ENCODE measurements at regions not wholly inside any gene's neighbourhood (a gene's known extent, or its start where the extent isn't known, plus 50 kb on each side); places are given as distances from the start of the nearest gene placed in this dataset.

DNA sequence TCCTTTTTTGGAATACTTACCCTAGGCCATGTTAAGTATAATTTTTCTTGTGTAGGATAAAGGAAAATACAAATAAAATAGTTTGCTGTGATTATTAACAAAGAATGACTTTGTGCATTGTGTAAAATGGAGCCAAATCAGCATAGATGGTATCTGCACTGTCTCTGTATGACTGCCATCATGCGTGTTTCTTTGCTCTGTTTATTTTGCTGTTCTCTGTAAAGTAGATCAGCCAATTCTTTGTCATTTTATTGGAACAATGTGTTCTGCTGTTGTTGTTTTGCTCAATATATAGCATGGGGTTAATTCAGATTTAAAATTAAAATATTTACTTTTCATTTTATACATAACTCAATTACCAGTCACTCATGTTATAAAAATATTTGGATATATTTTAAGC, 181.3 kb upstream of the UBE2E3 start:
- Histone ChIP-seq H3F3A (ENCODE audit: insufficient read depth, low read depth) (no peaks in the 10 kb centered on the region), H3K79me2 (ENCODE audit: low read depth) (no peaks in the 10 kb centered on the region), H3K4me2 (no peak overlapping the region), H3K9me2 (ENCODE audit: insufficient read depth) (no peaks in the 10 kb centered on the region; the same call in 1 of the 2 replicates), H4K20me1 (ENCODE audit: insufficient read depth) (no peaks in the 10 kb centered on the region), H2AFZ (no peak overlapping the region), H3K36me3 (ENCODE audit: low read depth) (no peaks in the 10 kb centered on the region), H3K4me3 (no peak overlapping the region), H3K4me1 (replicated peaks; ENCODE audit: insufficient read depth) (no peaks in the 10 kb centered on the region), H3K9me3 (ENCODE audit: insufficient read depth, low read depth) (no peaks in the 10 kb centered on the region), H3K27ac (no peak overlapping the region), H3K27me3 (ENCODE audit: insufficient read depth, low read depth) (no peaks in the 10 kb centered on the region)
- DNase-seq, result no peak
- no TSS peak for BruUV-seq (replicated peaks)
- intact Hi-C loops (cut with micrococcal nuclease; ENCODE audit: unreplicated experiment), result no loop called here
- TF ChIP-seq, protein P1, sequence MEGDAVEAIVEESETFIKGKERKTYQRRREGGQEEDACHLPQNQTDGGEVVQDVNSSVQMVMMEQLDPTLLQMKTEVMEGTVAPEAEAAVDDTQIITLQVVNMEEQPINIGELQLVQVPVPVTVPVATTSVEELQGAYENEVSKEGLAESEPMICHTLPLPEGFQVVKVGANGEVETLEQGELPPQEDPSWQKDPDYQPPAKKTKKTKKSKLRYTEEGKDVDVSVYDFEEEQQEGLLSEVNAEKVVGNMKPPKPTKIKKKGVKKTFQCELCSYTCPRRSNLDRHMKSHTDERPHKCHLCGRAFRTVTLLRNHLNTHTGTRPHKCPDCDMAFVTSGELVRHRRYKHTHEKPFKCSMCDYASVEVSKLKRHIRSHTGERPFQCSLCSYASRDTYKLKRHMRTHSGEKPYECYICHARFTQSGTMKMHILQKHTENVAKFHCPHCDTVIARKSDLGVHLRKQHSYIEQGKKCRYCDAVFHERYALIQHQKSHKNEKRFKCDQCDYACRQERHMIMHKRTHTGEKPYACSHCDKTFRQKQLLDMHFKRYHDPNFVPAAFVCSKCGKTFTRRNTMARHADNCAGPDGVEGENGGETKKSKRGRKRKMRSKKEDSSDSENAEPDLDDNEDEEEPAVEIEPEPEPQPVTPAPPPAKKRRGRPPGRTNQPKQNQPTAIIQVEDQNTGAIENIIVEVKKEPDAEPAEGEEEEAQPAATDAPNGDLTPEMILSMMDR (conservative IDR thresholded peaks at IDR 0.05), result no peak
- no peak for TF ChIP-seq EZH2 (IDR thresholded peaks at IDR 0.05; ENCODE audit: low read depth)
- CTCF ChIA-PET, result no interaction called here
- POLR2A ChIA-PET (ENCODE audit: unreplicated experiment), result no interaction called here

GRCh38 chr2:180790891-180791290, 189.5 kb upstream of the UBE2E3 start:
- no peak overlapping the region for H3K4me3 ChIP-seq
- H2AFZ ChIP-seq, result no peak overlapping the region; the same call in 1 of the 2 replicates
- no peak overlapping the region for H3K4me2 ChIP-seq
- intact Hi-C loops (cut with micrococcal nuclease; ENCODE audit: unreplicated experiment), result no loop called here
- DNase-seq, result no peak
- no peaks in the 10 kb centered on the region for H3K36me3 ChIP-seq (ENCODE audit: low read depth)
- no peaks in the 10 kb centered on the region for H3K27me3 ChIP-seq (ENCODE audit: insufficient read depth, low read depth)
- no peaks in the 10 kb centered on the region for H4K20me1 ChIP-seq (ENCODE audit: insufficient read depth)
- H3K79me2 ChIP-seq (ENCODE audit: low read depth), result no peaks in the 10 kb centered on the region
- ChIA-PET POLR2A (ENCODE audit: unreplicated experiment) (no interaction called here), CTCF (interaction anchor here (0.5 kb wide), 1 partner anchor 657 kb away, joined by 3 read pairs; no protein-coding TSS in a partner anchor)
- no TSS peak for BruUV-seq (replicated peaks)
- H3K27ac ChIP-seq, result no peak overlapping the region
- no peaks in the 10 kb centered on the region for H3K9me2 ChIP-seq (ENCODE audit: insufficient read depth)
- H3F3A ChIP-seq (ENCODE audit: insufficient read depth, low read depth), result no peaks in the 10 kb centered on the region
- no peaks in the 10 kb centered on the region for H3K4me1 ChIP-seq (replicated peaks; ENCODE audit: insufficient read depth)
- H3K9me3 ChIP-seq (ENCODE audit: insufficient read depth, low read depth), result peaks cover 5% of the 10 kb centered on the region; the same call in 1 of the 2 replicates
- no peak for TF ChIP-seq EZH2 (IDR thresholded peaks at IDR 0.05; ENCODE audit: low read depth)
- TF ChIP-seq, protein P1 (conservative IDR thresholded peaks at IDR 0.05), result no peak

DNA sequence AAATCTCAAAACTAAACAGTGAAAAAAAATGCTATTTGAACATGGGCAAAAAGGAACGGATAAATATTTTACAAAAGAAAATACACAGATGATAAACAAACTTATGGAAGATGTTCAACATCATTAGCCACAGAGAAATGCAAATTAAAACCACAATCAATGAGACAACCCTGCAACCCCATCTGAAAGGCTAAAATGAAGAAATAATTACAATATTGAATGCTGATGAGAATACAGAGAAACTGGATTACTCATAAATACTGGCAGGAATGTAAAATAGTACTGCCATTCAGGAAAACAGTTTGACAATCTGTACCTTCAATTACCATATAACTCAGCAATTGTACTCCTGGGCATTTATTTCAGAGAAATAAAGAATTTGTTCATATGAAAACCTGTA, 193.1 kb upstream of the UBE2E3 start:
- H3K9me3 ChIP-seq (ENCODE audit: insufficient read depth, low read depth), result no peaks in the 10 kb centered on the region
- H3K36me3 ChIP-seq (ENCODE audit: low read depth), result no peaks in the 10 kb centered on the region
- no peaks in the 10 kb centered on the region for H3K79me2 ChIP-seq (ENCODE audit: low read depth)
- BruUV-seq (replicated peaks), result no TSS peak
- intact Hi-C loops (cut with micrococcal nuclease; ENCODE audit: unreplicated experiment), result no loop called here
- no peak overlapping the region for H3K4me3 ChIP-seq
- H3K27ac ChIP-seq, result no peak overlapping the region
- no peaks in the 10 kb centered on the region for H3K9me2 ChIP-seq (ENCODE audit: insufficient read depth)
- ChIA-PET POLR2A (ENCODE audit: unreplicated experiment) (no interaction called here), CTCF (no interaction called here)
- H3K4me2 ChIP-seq, result no peak overlapping the region
- H4K20me1 ChIP-seq (ENCODE audit: insufficient read depth), result no peaks in the 10 kb centered on the region
- H3K27me3 ChIP-seq (ENCODE audit: insufficient read depth, low read depth), result no peaks in the 10 kb centered on the region
- H3F3A ChIP-seq (ENCODE audit: insufficient read depth, low read depth), result no peaks in the 10 kb centered on the region
- DNase-seq, result no peak
- TF ChIP-seq, protein P1 (conservative IDR thresholded peaks at IDR 0.05), result no peak
- TF ChIP-seq EZH2 (IDR thresholded peaks at IDR 0.05; ENCODE audit: low read depth), result no peak
- H3K4me1 ChIP-seq (replicated peaks; ENCODE audit: insufficient read depth), result no peaks in the 10 kb centered on the region
- no peak overlapping the region for H2AFZ ChIP-seq
